Heart left ventricle (tissue), 16 donors: ENCODE measurements at regions not wholly inside any gene's neighbourhood (a gene's known extent, or its start where the extent isn't known, plus 50 kb on each side); places are given as distances from the start of the nearest gene placed in this dataset.

ENCODE experiments used
- ATAC-seq, 4 donors: fragments of 200-7000 bp; cut with Tn5 transposase; one replicate each; pipeline ENCODE4 v1.9.1; 2020 to 2022; ENCODE audit warnings: moderate library complexity in 4 of 4, mild to moderate bottlenecking in 3 of 4, moderate number of reproducible peaks in 1 of 4
- DNase-seq, 5 donors: peaks; one replicate each; pipeline ENCODE4 v3.0.0-alpha.2; 2020
- H3K27ac ChIP-seq, 12 donors: fragments of 200-600 bp; sonication (generic) in 4 of 12; one replicate each; pipeline versions ENCODE4 v1.5.0 to v1.8.0; 2016 to 2022; ENCODE audit warnings: mild to moderate bottlenecking in 2 of 12
- H3K27me3 ChIP-seq, 9 donors: fragments of 200-600 bp; sonication (generic) in 2 of 9; one replicate each; pipeline versions ENCODE4 v1.5.1 to v1.8.0; 2016 to 2022; ENCODE audit warnings: mild to moderate bottlenecking in 3 of 9
- H3K36me3 ChIP-seq, 9 donors: fragments of 200-600 bp; sonication (generic) in 2 of 9; one replicate each; pipeline versions ENCODE4 v1.5.0 to v1.8.0; 2018 to 2022; ENCODE audit warnings: mild to moderate bottlenecking in 2 of 9
- H3K4me1 ChIP-seq, 12 donors: fragments of 200-600 bp; sonication (generic) in 4 of 12; one replicate each; pipeline versions ENCODE4 v1.5.0 to v1.8.0; 2016 to 2022; ENCODE audit warnings: mild to moderate bottlenecking in 3 of 12
- H3K4me3 ChIP-seq, 12 donors: fragments of 200-600 bp; sonication (generic) in 4 of 12; one replicate each; pipeline versions ENCODE4 v1.5.0 to v1.8.0; 2017 to 2022; ENCODE audit warnings: mild to moderate bottlenecking in 9 of 12, moderate library complexity in 4 of 12
- H3K9me3 ChIP-seq, 12 donors: fragments of 200-600 bp; sonication (generic) in 4 of 12; one replicate each; pipeline versions ENCODE4 v1.5.0 to v1.8.0; 2016 to 2022; ENCODE audit warnings: mild to moderate bottlenecking in 1 of 12
- POLR2A ChIP-seq, 2 donors: fragments of 450-650 bp; IDR thresholded peaks; one replicate each; pipeline ENCODE4 v1.6.1; 2017; ENCODE audit warnings: antibody characterized with exemption in 2 of 2, mild to moderate bottlenecking in 2 of 2, moderate library complexity in 2 of 2
- WGBS, 4 donors: extraction: QIAGEN DNeasy Blood & Tissue Kit in 2 of 4; methylation state at CpG; one replicate each; pipeline versions ENCODE4 v1.1.5 to v1.1.7; 2013 to 2018; 5-methylcytosine and 5-hydroxymethylcytosine counted together
- intact Hi-C, 10 donors: fragments of 100-400 bp; cut with DNase I; formaldehyde crosslinking; loops; one replicate each; pipeline versions ENCODE4 v1.11.1 to v1.14.2; 2022
- TF ChIP-seq, protein P1 (sequence below), 12 donors: fragments of 200-600 bp; sonication (generic) in 4 of 12; IDR thresholded peaks; one replicate each; pipeline versions ENCODE4 v1.5.0 to v1.8.0; 2018 to 2022; ENCODE audit warnings: antibody characterized with exemption in 12 of 12, mild to moderate bottlenecking in 5 of 12
- donor health status: ischemic (EF 13 %, LVEDD 7.1; RV severe dilation, severe dysfunction).
- donor health status: healthy with polysubstance abuse.
- donor health status: DM: no; HTN: yes; CAD: no.
- donor health status: DM: no; HTN: no; CAD: no.
- donor health status: ischemic (EF 25% LVEDD 6.9; RV normal size, moderate dysfunction).
- donor health status: ischemic (EF 25% LVEDD 5.7; RV mildly dilated, moderate dysfunction).
- donor health status: healthy.
- donor health status: DM: yes; HTN: yes; CAD: no.
- donor health status: ischemic (EF 35%, LVEDD 5.7; RV mildly dilated, moderate dysfunction).
- donor health status: nonischemic (EF 11% LVEDD 7.7; RV severe dilation, severe dysfunction).
- donor health status: DM: yes; HTN: yes; CAD: no.
- donor health status: PGD.
- donor health status: ischemic (EF 29% LVEDD 5.4; RV normal size, mild dysfunction).
- donor health status: nonischemic (EF 23%, LVEDD 6.1; RV moderate dilation, normal function).

DNA sequence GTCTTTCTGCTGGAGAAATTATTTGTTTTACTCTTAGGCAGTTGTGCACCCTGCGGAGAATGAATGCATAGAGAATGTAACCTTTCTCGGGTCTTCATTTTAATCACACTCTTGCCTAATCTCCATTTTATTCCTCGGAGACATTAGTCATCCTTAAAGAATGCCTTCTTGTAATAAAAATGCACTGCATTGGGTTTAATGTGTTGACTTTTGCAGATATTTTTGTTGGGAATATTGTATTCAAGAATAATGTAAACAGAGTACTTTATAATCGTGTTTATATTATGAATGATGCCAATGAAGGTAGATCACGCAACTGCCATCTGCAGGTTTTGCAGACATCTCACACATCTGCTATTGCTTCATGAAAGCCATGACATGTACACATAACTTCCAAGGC is 1093.9 kb upstream of the CDH6 start:
- Histone ChIP-seq H3K9me3 (peaks cover 0 to 6% (median 0%) of the 10 kb centered on the region in 12 donors), H3K27me3 (no peaks in the 10 kb centered on the region), H3K4me1 (no peaks in the 10 kb centered on the region), H3K36me3 (no peaks in the 10 kb centered on the region), H3K4me3 (no peak overlapping the region), H3K27ac (no peak overlapping the region)
- ATAC-seq (no peak), DNase-seq (no peak)
- 60 to 64% (median 62%) methylated on average over 5 of the region's 5 CpGs for WGBS, 4 donors
- intact Hi-C loops, result no loop called here
- TF ChIP-seq, protein P1, sequence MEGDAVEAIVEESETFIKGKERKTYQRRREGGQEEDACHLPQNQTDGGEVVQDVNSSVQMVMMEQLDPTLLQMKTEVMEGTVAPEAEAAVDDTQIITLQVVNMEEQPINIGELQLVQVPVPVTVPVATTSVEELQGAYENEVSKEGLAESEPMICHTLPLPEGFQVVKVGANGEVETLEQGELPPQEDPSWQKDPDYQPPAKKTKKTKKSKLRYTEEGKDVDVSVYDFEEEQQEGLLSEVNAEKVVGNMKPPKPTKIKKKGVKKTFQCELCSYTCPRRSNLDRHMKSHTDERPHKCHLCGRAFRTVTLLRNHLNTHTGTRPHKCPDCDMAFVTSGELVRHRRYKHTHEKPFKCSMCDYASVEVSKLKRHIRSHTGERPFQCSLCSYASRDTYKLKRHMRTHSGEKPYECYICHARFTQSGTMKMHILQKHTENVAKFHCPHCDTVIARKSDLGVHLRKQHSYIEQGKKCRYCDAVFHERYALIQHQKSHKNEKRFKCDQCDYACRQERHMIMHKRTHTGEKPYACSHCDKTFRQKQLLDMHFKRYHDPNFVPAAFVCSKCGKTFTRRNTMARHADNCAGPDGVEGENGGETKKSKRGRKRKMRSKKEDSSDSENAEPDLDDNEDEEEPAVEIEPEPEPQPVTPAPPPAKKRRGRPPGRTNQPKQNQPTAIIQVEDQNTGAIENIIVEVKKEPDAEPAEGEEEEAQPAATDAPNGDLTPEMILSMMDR (IDR thresholded peaks at IDR 0.05), result no peak
- no peak for TF ChIP-seq POLR2A (IDR thresholded peaks at IDR 0.05)

- H3K4me1 ChIP-seq, result no peaks in the 10 kb centered on the region
- intact Hi-C loops, result no loop called here
- no peaks in the 10 kb centered on the region for H3K27me3 ChIP-seq
- no peak overlapping the region for H3K27ac ChIP-seq
- peaks cover 0 to 6% (median 0%) of the 10 kb centered on the region in 12 donors for H3K9me3 ChIP-seq
- ATAC-seq (no peak), DNase-seq (no peak)
- WGBS, 4 donors, result 68 to 77% (median 75%) methylated on average over 3 of the region's 3 CpGs
- no peaks in the 10 kb centered on the region for H3K36me3 ChIP-seq
- H3K4me3 ChIP-seq, result no peak overlapping the region
- TF ChIP-seq POLR2A (IDR thresholded peaks at IDR 0.05), result no peak
- TF ChIP-seq, protein P1 (IDR thresholded peaks at IDR 0.05), result no peak
Observed at GRCh38 chr5:30098940-30099339, 1094.5 kb upstream of the CDH6 start.

DNA sequence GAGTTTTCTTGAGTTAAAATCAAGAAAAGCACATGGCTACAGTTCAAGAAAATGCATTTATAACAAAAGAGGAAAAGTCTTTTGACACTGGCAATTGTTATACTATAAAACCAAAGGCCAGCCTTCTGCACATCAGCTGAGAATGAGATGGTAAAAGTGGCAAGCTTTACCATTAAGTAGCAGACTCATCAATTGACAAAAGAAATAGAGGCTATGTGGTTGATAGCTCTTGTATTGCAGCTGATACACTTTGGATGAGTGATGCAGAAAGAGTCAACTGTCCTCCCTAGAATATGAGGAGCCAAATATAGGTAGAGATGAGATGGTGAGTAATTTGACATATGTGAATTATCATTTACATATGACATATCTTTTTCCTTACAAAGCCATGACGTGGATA is 1100.9 kb upstream of the CDH6 start:
- intact Hi-C loops, result no loop called here
- H3K9me3 ChIP-seq, result peaks cover 0 to 3% (median 0%) of the 10 kb centered on the region in 12 donors
- no peak overlapping the region for H3K27ac ChIP-seq
- TF ChIP-seq, protein P1 (IDR thresholded peaks at IDR 0.05), result no peak
- no peak for TF ChIP-seq POLR2A (IDR thresholded peaks at IDR 0.05)
- H3K27me3 ChIP-seq, result no peaks in the 10 kb centered on the region
- ATAC-seq, result no peak
- no peaks in the 10 kb centered on the region for H3K36me3 ChIP-seq
- no peaks in the 10 kb centered on the region for H3K4me1 ChIP-seq
- DNase-seq, result no peak
- WGBS, 4 donors, result 44 to 63% (median 55%) methylated on average over 1 of the region's 1 CpG
- no peak overlapping the region for H3K4me3 ChIP-seq

DNA sequence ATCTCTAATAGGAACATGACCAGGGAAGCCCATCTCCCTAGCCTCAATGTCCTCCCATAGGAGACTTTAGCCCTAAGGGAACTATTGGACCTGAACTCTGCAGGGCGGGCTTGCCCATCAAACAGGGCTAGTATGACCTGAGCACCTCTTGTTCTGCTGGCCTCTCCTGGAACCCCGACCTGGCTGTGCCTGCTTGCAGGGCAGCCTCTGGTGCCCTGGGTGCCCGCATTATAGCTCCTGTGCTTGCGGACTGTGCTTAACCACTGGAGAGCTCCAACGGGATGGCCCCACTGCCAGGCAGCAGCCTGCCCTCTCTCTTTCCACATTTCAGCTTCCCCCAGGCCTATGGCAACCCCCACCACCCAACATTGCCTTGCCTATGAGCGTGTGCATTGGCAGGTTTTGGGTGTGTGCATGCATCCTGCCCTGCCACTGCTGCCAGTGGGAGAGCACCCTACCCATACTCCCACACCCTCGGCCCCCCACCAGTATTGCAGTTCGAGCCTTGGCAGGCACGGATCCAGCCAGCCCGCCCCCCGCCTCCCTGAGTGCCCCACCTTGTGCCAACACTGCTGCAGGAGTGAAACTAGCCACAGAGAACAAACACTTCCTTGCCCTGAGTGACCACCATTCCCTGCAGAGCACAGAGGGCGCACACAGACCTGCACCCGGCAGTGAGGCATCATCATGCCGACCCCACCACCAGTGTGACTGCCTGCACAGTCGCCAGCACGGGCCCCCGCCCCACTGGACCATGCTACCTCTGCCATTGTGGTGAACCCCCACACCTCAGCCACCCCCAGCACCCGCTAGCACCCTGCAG is 1123.8 kb upstream of the CDH6 start:
- intact Hi-C loops, result no loop called here
- 67 to 87% (median 80%) methylated on average over 14 to 18 of the region's 18 CpGs for WGBS, 4 donors
- TF ChIP-seq, protein P1 (IDR thresholded peaks at IDR 0.05), result no peak
- TF ChIP-seq POLR2A (IDR thresholded peaks at IDR 0.05), result no peak
- Histone ChIP-seq H3K36me3 (no peaks in the 10 kb centered on the region), H3K27me3 (no peaks in the 10 kb centered on the region), H3K9me3 (peaks cover 0 to 15% (median 0%) of the 10 kb centered on the region in 12 donors), H3K4me3 (no peak overlapping the region), H3K4me1 (no peaks in the 10 kb centered on the region), H3K27ac (no peak overlapping the region)
- DNase-seq (peak in 1 of 5 donors; percentile 55), ATAC-seq (peak in 1 of 4 donors; percentile 33)
